ENCODE measurements at regions not wholly inside any gene's neighbourhood (a gene's known extent, or its start where the extent isn't known, plus 50 kb on each side); places are given as distances from the start of the nearest gene placed in this dataset.

GRCh38 chr21:23316190-23316589 is 2291.1 kb downstream of the MRPL39 start:
- TF ChIP-seq CTCF (IDR thresholded peaks at IDR 0.05) (no peak), POLR2A (IDR thresholded peaks at IDR 0.05) (no peak), POLR2AphosphoS5 (IDR thresholded peaks at IDR 0.05) (no peak)
